AG09319 (cell line): ENCODE measurements at regions not wholly inside any gene's neighbourhood (a gene's known extent, or its start where the extent isn't known, plus 50 kb on each side); places are given as distances from the start of the nearest gene placed in this dataset.

Source experiments
- DNase-seq: peaks from one replicate; pipeline ENCODE4 v3.0.0-alpha.2; 2010; ENCODE audit warnings: low read depth; ENCODE audit errors: extremely low read depth
- TF ChIP-seq, protein P1 (sequence below): IDR thresholded peaks from 2 replicates; pipeline ENCODE4 v1.5.1; 2011; ENCODE audit warnings: low read depth, mild to moderate bottlenecking, inconsistent platforms, low read length, moderate library complexity

DNA sequence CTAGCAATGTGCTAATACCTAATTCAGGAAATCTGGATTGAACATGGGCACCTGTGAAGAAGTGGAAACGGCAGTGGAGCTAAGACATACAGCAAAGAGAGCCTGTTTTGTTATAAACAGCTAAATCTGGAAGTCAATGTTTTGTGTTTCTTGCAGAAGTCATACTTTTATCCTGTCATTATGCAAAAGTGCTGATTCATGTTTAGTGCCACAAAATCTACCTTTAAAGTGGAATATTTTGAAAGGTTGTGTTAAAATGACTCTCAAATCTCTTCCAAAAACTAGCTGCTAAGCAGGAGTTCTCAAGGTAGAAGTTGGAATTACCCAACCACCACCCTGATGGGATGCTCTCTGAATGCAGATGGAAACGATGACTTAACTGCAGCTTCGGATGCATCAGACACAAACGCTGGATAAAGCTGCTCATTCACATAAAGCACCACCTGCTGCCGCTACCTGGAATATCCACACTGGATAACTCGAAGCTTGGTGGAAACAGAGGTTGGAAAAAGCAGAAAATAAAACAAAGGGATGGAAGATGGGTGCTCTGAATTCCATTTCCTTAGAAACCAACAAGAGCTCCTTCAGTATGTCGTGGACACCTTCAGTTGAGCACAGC is 132.6 kb upstream of the ZNF236 start:
- no peak for DNase-seq
- TF ChIP-seq, protein P1, sequence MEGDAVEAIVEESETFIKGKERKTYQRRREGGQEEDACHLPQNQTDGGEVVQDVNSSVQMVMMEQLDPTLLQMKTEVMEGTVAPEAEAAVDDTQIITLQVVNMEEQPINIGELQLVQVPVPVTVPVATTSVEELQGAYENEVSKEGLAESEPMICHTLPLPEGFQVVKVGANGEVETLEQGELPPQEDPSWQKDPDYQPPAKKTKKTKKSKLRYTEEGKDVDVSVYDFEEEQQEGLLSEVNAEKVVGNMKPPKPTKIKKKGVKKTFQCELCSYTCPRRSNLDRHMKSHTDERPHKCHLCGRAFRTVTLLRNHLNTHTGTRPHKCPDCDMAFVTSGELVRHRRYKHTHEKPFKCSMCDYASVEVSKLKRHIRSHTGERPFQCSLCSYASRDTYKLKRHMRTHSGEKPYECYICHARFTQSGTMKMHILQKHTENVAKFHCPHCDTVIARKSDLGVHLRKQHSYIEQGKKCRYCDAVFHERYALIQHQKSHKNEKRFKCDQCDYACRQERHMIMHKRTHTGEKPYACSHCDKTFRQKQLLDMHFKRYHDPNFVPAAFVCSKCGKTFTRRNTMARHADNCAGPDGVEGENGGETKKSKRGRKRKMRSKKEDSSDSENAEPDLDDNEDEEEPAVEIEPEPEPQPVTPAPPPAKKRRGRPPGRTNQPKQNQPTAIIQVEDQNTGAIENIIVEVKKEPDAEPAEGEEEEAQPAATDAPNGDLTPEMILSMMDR: no peak

DNA sequence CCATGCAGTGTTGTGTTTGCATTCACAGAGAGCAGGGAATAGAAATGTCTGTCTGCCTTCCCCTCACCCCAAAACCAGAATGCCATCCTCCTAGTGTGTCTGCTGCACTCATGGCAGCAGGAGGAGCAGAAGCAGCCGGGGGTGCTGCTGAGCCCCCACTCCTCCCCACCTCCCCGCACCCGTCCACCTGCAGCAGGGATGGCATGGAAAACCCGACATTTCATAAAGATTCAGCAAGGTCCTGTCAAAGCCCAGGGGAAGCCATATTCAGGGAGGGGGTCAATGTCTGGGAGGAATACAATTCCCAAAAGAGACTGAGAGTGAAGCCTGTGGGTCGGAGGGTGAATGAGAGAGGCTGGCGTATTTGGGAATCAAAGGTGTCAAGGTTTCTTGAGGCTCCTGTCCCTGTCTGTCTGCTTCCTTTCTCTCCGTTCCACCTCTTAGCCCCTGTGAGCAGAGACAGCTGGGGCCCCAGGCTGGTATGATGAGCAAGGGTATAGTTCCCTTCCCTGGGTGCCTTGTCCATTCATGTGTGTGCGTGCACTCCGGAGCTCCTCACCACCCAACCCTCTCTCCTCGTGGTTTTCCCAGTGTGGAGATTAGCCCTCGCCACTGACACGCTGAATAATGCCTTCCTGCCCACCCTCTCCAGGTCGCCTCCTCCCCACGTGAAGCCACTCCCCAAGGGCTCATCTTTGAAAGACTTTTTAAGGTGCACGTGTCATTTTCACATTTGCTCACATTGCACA is 133.5 kb upstream of the ZNF236 start:
- no peak for DNase-seq
- TF ChIP-seq, protein P1: no peak

DNA sequence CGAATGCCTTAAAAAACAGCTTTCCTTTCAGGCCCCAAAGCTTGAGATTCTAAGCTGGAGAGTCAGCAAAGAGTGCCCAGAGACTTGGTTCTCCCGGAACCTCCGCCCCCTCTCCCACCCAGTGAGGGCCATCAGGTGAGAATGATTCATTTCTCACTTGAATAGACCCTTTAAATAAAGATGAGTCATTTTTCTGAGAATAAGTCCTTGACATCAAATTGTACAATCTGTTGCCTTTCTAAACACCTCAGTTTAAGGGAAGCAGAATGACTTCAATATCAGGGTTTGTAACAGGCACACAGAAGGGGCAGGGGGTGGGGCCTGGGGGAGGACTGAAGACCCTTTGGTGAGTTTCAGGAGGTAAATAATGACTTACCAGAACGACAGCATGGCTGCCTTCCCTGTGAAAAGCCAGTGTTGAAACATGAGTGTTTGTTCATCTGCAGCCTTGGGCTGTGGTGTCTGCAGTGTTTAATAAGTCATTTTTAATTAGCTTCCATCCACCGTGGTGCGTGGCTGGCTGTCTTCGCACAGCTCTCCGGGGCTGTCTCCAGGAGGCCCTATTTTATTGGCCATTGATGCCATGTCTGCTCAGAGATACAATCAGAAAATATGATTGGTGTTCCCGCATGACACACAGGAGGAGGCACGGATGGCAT is 134.9 kb upstream of the ZNF236 start:
- TF ChIP-seq, protein P1: no peak
- no peak for DNase-seq

- peak; percentile 18 for DNase-seq
- TF ChIP-seq, protein P1: peak; percentile 83
Observed at GRCh38 chr18:76686737-76687231, 135.6 kb upstream of the ZNF236 start.

- no peak for DNase-seq
- TF ChIP-seq, protein P1: no peak
Observed at GRCh38 chr18:76685860-76686259, 136.5 kb upstream of the ZNF236 start.

DNA sequence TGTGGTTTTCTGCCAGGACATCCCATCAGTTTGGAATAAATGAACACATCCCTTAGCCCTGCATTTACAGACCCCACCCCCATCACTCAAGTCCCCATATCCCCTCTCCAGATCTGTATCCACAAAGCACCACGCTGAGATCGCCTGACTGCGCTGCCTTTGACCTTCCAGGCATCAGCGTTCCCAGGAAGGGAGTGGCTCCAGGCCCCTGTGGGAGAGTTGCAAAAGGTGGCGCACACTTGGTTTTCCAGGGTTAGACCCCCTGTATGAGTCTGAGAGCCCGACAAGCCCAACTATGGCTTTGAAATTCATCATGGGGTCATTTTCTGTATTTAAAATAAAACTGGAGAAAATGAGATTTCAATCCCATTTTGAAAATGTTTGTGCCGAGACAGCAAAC is 137.0 kb upstream of the ZNF236 start:
- TF ChIP-seq, protein P1: no peak

DNA sequence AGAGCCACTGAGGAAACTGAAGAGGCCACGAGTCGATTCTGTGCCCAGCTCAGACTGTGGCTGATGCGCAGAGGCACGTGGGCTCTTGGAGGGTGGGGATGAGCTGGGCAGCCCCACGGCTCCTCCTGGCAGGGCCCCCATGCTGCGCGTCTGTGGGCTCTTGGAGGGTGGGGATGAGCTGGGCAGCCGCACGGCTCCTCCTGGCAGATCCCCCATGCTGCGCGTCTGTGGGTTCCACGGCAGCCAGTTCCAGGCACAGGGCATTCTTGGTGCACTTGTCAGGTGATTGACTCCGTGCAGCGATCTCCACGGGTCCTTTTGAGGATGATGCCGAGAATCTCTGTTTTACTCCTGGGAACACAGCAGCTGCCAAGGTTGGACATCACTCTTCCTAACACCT is 138.1 kb upstream of the ZNF236 start:
- TF ChIP-seq, protein P1: no peak
- no peak for DNase-seq

More for the DNA sequence above, 137.0 kb upstream of the ZNF236 start:
- DNase-seq: no peak
